Uterus (tissue), 3 donors: ENCODE measurements at regions not wholly inside any gene's neighbourhood (a gene's known extent, or its start where the extent isn't known, plus 50 kb on each side); places are given as distances from the start of the nearest gene placed in this dataset. TPM values are rescaled to one million over a fixed set of nuclear protein-coding genes. Genes with fewer than 3 reads are reported as not detected.

ENCODE experiments used
- DNase-seq, 2 donors: peaks; one replicate each; pipeline ENCODE4 v3.0.0-alpha.2; 2019 to 2020
- H3K27ac ChIP-seq, 2 donors: fragments of 200-600 bp; sonication (generic); 1 replicate in 1 of 2; 2 replicates in 1 of 2; pipeline ENCODE4 v1.5.1; 2016 to 2018
- H3K27me3 ChIP-seq, 2 donors: fragments of 200-600 bp; sonication (generic); one replicate each; pipeline ENCODE4 v1.5.1; 2018 to 2019; ENCODE audit warnings: control low read depth in 1 of 2
- H3K36me3 ChIP-seq, 2 donors: fragments of 200-600 bp; sonication (generic); one replicate each; pipeline ENCODE4 v1.5.1; 2019; ENCODE audit warnings: control low read depth in 1 of 2
- H3K4me1 ChIP-seq, 2 donors: fragments of 200-600 bp; sonication (generic); one replicate each; pipeline ENCODE4 v1.5.1; 2018 to 2019; ENCODE audit warnings: control low read depth in 1 of 2
- H3K4me3 ChIP-seq, 2 donors: fragments of 200-600 bp; sonication (generic); 1 replicate in 1 of 2; 2 replicates in 1 of 2; pipeline ENCODE4 v1.5.1; 2018 to 2019; ENCODE audit warnings: mild to moderate bottlenecking in 1 of 2
- H3K9me3 ChIP-seq, 2 donors: fragments of 200-600 bp; sonication (generic); one replicate each; pipeline ENCODE4 v1.5.1; 2019; ENCODE audit warnings: control low read depth in 1 of 2
- POLR2A ChIP-seq, 2 donors: fragments of 450-650 bp; IDR thresholded peaks; one replicate each; pipeline ENCODE4 v1.6.1; 2016; ENCODE audit warnings: antibody characterized with exemption in 2 of 2, mild to moderate bottlenecking in 1 of 2, moderate library complexity in 1 of 2
- intact Hi-C: fragments of 100-400 bp; cut with DNase I; formaldehyde crosslinking; loops from one replicate; pipeline ENCODE4 v1.15.1; 2023; ENCODE audit warnings: low total_unique reads
- small RNA-seq: library from RNA; depleted of rRNA; stranded (forward); fragments of <200 nt; gene quantifications from one replicate; pipeline ENCODE3, GENCODE V24; 2016
- TF ChIP-seq, protein P1 (sequence below), 4 experiments: fragments of 200-600 bp in 2 of 4; fragments of 450-650 bp in 2 of 4; sonication (generic) in 2 of 4; IDR thresholded peaks; one replicate each; pipeline ENCODE4 v1.5.1; 2016 to 2019; ENCODE audit warnings: antibody characterized with exemption in 4 of 4, mild to moderate bottlenecking in 2 of 4, moderate library complexity in 1 of 4
- donor health status: DM: yes; HTN: yes; CAD: no.

DNA sequence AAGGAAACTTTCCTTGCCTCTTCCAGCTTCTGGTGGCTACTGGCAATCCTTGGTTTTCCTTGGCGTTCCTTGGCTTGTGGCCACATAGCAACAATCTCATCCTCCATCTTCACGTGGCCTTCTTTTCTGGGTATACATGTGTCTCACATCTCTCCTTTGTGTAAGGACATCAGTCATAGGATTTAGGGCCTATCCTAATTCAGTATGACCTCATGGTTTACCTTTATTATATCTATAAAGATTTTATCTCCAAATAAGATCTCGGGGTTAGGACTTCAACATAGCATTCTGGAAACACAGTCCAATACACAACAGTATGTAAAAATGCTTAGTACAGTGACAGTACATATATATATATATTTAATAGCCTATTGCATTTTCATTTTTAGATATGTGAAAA lies 58.4 kb upstream of the LRIG3 start:
- Histone ChIP-seq H3K4me1 (no peaks in the 10 kb centered on the region), H3K9me3 (no peaks in the 10 kb centered on the region), H3K4me3 (no peak overlapping the region), H3K27ac (no peak overlapping the region), H3K36me3 (no peaks in the 10 kb centered on the region), H3K27me3 (no peaks in the 10 kb centered on the region)
- TF ChIP-seq, protein P1, sequence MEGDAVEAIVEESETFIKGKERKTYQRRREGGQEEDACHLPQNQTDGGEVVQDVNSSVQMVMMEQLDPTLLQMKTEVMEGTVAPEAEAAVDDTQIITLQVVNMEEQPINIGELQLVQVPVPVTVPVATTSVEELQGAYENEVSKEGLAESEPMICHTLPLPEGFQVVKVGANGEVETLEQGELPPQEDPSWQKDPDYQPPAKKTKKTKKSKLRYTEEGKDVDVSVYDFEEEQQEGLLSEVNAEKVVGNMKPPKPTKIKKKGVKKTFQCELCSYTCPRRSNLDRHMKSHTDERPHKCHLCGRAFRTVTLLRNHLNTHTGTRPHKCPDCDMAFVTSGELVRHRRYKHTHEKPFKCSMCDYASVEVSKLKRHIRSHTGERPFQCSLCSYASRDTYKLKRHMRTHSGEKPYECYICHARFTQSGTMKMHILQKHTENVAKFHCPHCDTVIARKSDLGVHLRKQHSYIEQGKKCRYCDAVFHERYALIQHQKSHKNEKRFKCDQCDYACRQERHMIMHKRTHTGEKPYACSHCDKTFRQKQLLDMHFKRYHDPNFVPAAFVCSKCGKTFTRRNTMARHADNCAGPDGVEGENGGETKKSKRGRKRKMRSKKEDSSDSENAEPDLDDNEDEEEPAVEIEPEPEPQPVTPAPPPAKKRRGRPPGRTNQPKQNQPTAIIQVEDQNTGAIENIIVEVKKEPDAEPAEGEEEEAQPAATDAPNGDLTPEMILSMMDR (IDR thresholded peaks at IDR 0.05): no peak
- TF ChIP-seq POLR2A (IDR thresholded peaks at IDR 0.05): no peak
- intact Hi-C loops: no loop called here
- DNase-seq: no peak

DNA sequence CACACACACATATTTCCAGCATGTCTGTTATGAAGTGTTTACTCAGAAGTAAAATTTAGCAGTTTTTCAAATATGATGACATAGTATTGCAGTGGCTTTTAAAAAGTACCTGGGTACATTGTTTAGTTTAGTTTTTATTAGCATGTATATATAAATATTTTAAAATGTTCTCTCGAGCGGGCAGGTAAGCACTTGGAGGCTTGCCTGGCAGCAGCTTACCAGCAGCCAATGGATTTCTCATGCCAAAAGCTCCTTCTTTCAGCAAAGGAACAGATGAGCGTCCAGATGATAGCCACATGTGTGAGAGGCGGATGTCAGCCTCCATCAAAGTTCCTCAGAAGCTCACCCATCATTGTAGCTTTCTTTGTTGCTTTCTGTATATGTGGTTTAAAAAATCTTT lies 57.2 kb upstream of the LRIG3 start:
- Histone ChIP-seq H3K27ac (no peak overlapping the region), H3K9me3 (no peaks in the 10 kb centered on the region), H3K4me1 (no peaks in the 10 kb centered on the region), H3K36me3 (no peaks in the 10 kb centered on the region), H3K27me3 (no peaks in the 10 kb centered on the region), H3K4me3 (no peak overlapping the region)
- intact Hi-C loops: no loop called here
- no peak for TF ChIP-seq POLR2A (IDR thresholded peaks at IDR 0.05)
- TF ChIP-seq, protein P1 (IDR thresholded peaks at IDR 0.05): no peak
- DNase-seq: no peak

DNA sequence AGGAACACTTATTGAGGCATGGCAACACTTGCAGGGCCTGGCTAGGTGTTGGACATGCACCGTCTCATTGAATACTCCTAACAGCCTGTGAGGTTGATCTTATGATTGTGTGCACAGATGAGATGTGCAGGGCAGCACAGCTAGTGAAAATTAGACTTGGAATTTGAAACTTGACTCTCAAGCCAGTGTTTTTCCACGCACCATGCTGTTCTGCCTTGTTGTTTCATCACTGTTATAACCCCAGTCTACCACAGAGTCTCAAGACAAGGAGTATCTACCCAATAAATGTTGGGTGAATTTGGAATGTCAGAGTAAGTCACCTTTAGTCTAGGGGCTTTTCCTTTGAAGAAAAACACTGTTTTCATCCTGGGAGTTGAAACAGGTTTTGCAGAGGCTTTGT lies 55.8 kb upstream of the LRIG3 start:
- intact Hi-C loops: no loop called here
- Histone ChIP-seq H3K27ac (no peak overlapping the region), H3K9me3 (no peaks in the 10 kb centered on the region), H3K27me3 (no peaks in the 10 kb centered on the region), H3K36me3 (no peaks in the 10 kb centered on the region), H3K4me1 (no peaks in the 10 kb centered on the region), H3K4me3 (no peak overlapping the region)
- TF ChIP-seq, protein P1 (IDR thresholded peaks at IDR 0.05): no peak
- no peak for DNase-seq

Small RNA genes in the stretch of these regions (small RNA-seq; reads per million reads assigned to genes)
- not detected for gene RNU6-279P
- not detected for gene RNU6-871P
